ENCODE measurements at regions not wholly inside any gene's neighbourhood (a gene's known extent, or its start where the extent isn't known, plus 50 kb on each side); places are given as distances from the start of the nearest gene placed in this dataset.

GRCh38 chr4:159041054-159042034, 61.5 kb upstream of the RAPGEF2 start:
- Mint-ChIP-seq H3K4me1 (peaks cover 12% of the 10 kb centered on the region), H3K27ac (no peak overlapping the region), H3K36me3 (ENCODE audit: low read depth) (no peaks in the 10 kb centered on the region), H3K4me3 (no peak overlapping the region), H3K27me3 (ENCODE audit: insufficient read depth) (no peaks in the 10 kb centered on the region), H3K9me3 (no peaks in the 10 kb centered on the region)
- Histone ChIP-seq H3K4me1 (ENCODE audit: control insufficient read depth, insufficient read depth, low read length) (no peaks in the 10 kb centered on the region), H3K27me3 (ENCODE audit: control insufficient read depth, insufficient read depth, low read length, poor library complexity, severe bottlenecking) (no peaks in the 10 kb centered on the region), H3K36me3 (ENCODE audit: control insufficient read depth, insufficient read depth, low read length) (no peaks in the 10 kb centered on the region), H3K9me3 (ENCODE audit: control insufficient read depth, low read length) (no peaks in the 10 kb centered on the region), H3K27ac (ENCODE audit: low read depth, low read length) (no peak overlapping the region), H3K9ac (ENCODE audit: extremely low read depth, low read length, poor library complexity, severe bottlenecking) (no peak overlapping the region), H3K4me3 (ENCODE audit: low read length) (no peak overlapping the region)
- TF ChIP-seq CTCF (conservative IDR thresholded peaks at IDR 0.05), result no peak
- WGBS, 2 experiments (ENCODE audit: insufficient coverage in 1 of 2, insufficient read length in 1 of 2), result 80 to 91% methylated on average over 1 to 5 of the region's 6 CpGs
- no peak for DNase-seq

- no peaks in the 10 kb centered on the region for H3K36me3 Mint-ChIP-seq (ENCODE audit: low read depth)
- DNase-seq, result no peak
- TF ChIP-seq CTCF (conservative IDR thresholded peaks at IDR 0.05), result no peak
- no peak overlapping the region for H3K27ac Mint-ChIP-seq
- no peaks in the 10 kb centered on the region for H3K27me3 Mint-ChIP-seq (ENCODE audit: insufficient read depth)
- 92 to 97% methylated on average over 5 of the region's 5 CpGs for WGBS, 2 experiments (ENCODE audit: insufficient coverage in 1 of 2, insufficient read length in 1 of 2)
- peaks cover 5% of the 10 kb centered on the region for H3K4me1 Mint-ChIP-seq
- Histone ChIP-seq H3K9ac (ENCODE audit: extremely low read depth, low read length, poor library complexity, severe bottlenecking) (no peak overlapping the region), H3K4me3 (ENCODE audit: low read length) (no peak overlapping the region), H3K9me3 (ENCODE audit: control insufficient read depth, low read length) (no peaks in the 10 kb centered on the region), H3K27me3 (ENCODE audit: control insufficient read depth, insufficient read depth, low read length, poor library complexity, severe bottlenecking) (no peaks in the 10 kb centered on the region), H3K36me3 (ENCODE audit: control insufficient read depth, insufficient read depth, low read length) (no peaks in the 10 kb centered on the region), H3K4me1 (ENCODE audit: control insufficient read depth, insufficient read depth, low read length) (no peaks in the 10 kb centered on the region), H3K27ac (ENCODE audit: low read depth, low read length) (no peak overlapping the region)
- no peaks in the 10 kb centered on the region for H3K9me3 Mint-ChIP-seq
- H3K4me3 Mint-ChIP-seq, result no peak overlapping the region
These were observed 60.7 kb upstream of the RAPGEF2 start for GRCh38 chr4:159042097-159042605.

- WGBS, 2 experiments (ENCODE audit: insufficient coverage in 1 of 2, insufficient read length in 1 of 2), result 94 to 100% methylated on average over 3 to 4 of the region's 4 CpGs
- H3K27me3 Mint-ChIP-seq (ENCODE audit: insufficient read depth), result no peaks in the 10 kb centered on the region
- DNase-seq, result no peak
- H3K9me3 Mint-ChIP-seq, result no peaks in the 10 kb centered on the region
- no peak overlapping the region for H3K4me3 ChIP-seq (ENCODE audit: low read length)
- no peaks in the 10 kb centered on the region for H3K4me1 ChIP-seq (ENCODE audit: control insufficient read depth, insufficient read depth, low read length)
- no peak overlapping the region for H3K9ac ChIP-seq (ENCODE audit: extremely low read depth, low read length, poor library complexity, severe bottlenecking)
- no peak overlapping the region for H3K4me3 Mint-ChIP-seq
- H3K36me3 ChIP-seq (ENCODE audit: control insufficient read depth, insufficient read depth, low read length), result no peaks in the 10 kb centered on the region
- no peak for TF ChIP-seq CTCF (conservative IDR thresholded peaks at IDR 0.05)
- H3K27ac ChIP-seq (ENCODE audit: low read depth, low read length), result no peak overlapping the region
- H3K4me1 Mint-ChIP-seq, result peaks cover 5% of the 10 kb centered on the region
- H3K9me3 ChIP-seq (ENCODE audit: control insufficient read depth, low read length), result no peaks in the 10 kb centered on the region
- no peak overlapping the region for H3K27ac Mint-ChIP-seq
- H3K27me3 ChIP-seq (ENCODE audit: control insufficient read depth, insufficient read depth, low read length, poor library complexity, severe bottlenecking), result no peaks in the 10 kb centered on the region
- H3K36me3 Mint-ChIP-seq (ENCODE audit: low read depth), result no peaks in the 10 kb centered on the region
These were observed 60.0 kb upstream of the RAPGEF2 start for GRCh38 chr4:159042868-159043267.
